Neural progenitor cell (in vitro differentiated cells): ENCODE measurements at regions not wholly inside any gene's neighbourhood (a gene's known extent, or its start where the extent isn't known, plus 50 kb on each side); places are given as distances from the start of the nearest gene placed in this dataset.
"Not testable (repeated sequence)": the region's sequence is repeated elsewhere in the genome, so short reads cannot be mapped to it uniquely, and the experiment has no call there.

Experiments
- DNase-seq: peaks from one replicate; pipeline ENCODE4 v3.0.0-alpha.2; 2016; ENCODE audit warnings: low spot score
- H2AFZ ChIP-seq: fragments of 200-600 bp; sonication (generic); replicated peaks from 2 replicates; pipeline ENCODE4 v1.6.1; 2016; ENCODE audit warnings: antibody characterized with exemption
- H3F3A ChIP-seq: fragments of 200-600 bp; sonication (generic); 2 replicates; pipeline ENCODE4 v1.6.1; 2016; ENCODE audit warnings: antibody characterized with exemption, low read depth
- H3K27ac ChIP-seq: fragments of 200-600 bp; sonication (generic); 2 replicates; pipeline ENCODE4 v1.5.1; 2016; ENCODE audit warnings: mild to moderate bottlenecking
- H3K27me3 ChIP-seq: fragments of 200-600 bp; sonication (generic); 2 replicates; pipeline ENCODE4 v1.6.1; 2016; ENCODE audit warnings: mild to moderate bottlenecking, moderate library complexity
- H3K36me3 ChIP-seq: fragments of 200-600 bp; sonication (generic); 2 replicates; pipeline ENCODE4 v1.5.1; 2016
- H3K4me1 ChIP-seq: fragments of 200-600 bp; sonication (generic); 2 replicates; pipeline ENCODE4 v1.6.1; 2016; ENCODE audit warnings: mixed run types
- H3K4me2 ChIP-seq: fragments of 200-600 bp; sonication (generic); 2 replicates; pipeline ENCODE4 v1.6.1; 2016
- H3K4me3 ChIP-seq: fragments of 200-600 bp; sonication (generic); 2 replicates; pipeline ENCODE4 v1.5.1; 2016
- H3K79me2 ChIP-seq: fragments of 200-600 bp; sonication (generic); 2 replicates; pipeline ENCODE4 v1.6.1; 2016; ENCODE audit warnings: low read depth
- H3K9ac ChIP-seq: fragments of 200-600 bp; sonication (generic); 2 replicates; pipeline ENCODE4 v1.6.1; 2016
- H3K9me3 ChIP-seq: fragments of 200-600 bp; sonication (generic); 2 replicates; pipeline ENCODE4 v1.5.1; 2016; ENCODE audit warnings: low read depth
- H4K20me1 ChIP-seq: fragments of 200-600 bp; sonication (generic); 2 replicates; pipeline ENCODE4 v1.6.1; 2016; ENCODE audit warnings: low read depth
- H3K27ac Mint-ChIP-seq: 3 replicates; pipeline ENCODE4 v1.8.0; 2021; ENCODE audit warnings: mixed read lengths
- H3K27me3 Mint-ChIP-seq: 2 replicates; pipeline ENCODE4 v1.8.0; 2022; ENCODE audit warnings: low read depth, mild to moderate bottlenecking, inconsistent platforms, moderate library complexity, mixed read lengths; ENCODE audit not compliant: insufficient read depth
- H3K36me3 Mint-ChIP-seq: 3 replicates; pipeline ENCODE4 v1.8.0; 2021; ENCODE audit warnings: mixed read lengths
- H3K4me1 Mint-ChIP-seq: 3 replicates; pipeline ENCODE4 v1.8.0; 2021; ENCODE audit warnings: mixed read lengths
- H3K4me3 Mint-ChIP-seq: 3 replicates; pipeline ENCODE4 v1.8.0; 2021; ENCODE audit warnings: mild to moderate bottlenecking, moderate library complexity, mixed read lengths
- H3K9me3 Mint-ChIP-seq: 3 replicates; pipeline ENCODE4 v1.8.0; 2020; ENCODE audit warnings: mixed read lengths
- EZH2 ChIP-seq: fragments of 200-600 bp; sonication (generic); IDR thresholded peaks from 2 replicates; pipeline ENCODE4 v1.6.1; 2017; ENCODE audit warnings: antibody characterized with exemption, mild to moderate bottlenecking, moderate library complexity
- EZH2phosphoT487 ChIP-seq: fragments of 200-600 bp; sonication (generic); IDR thresholded peaks from 2 replicates; pipeline ENCODE4 v1.6.1; 2017; ENCODE audit warnings: antibody characterized with exemption
- TF ChIP-seq, protein P1 (sequence below): fragments of 200-600 bp; sonication (generic); IDR thresholded peaks from 2 replicates; pipeline ENCODE4 v1.5.1; 2017; ENCODE audit warnings: antibody characterized with exemption, mild to moderate bottlenecking

DNA sequence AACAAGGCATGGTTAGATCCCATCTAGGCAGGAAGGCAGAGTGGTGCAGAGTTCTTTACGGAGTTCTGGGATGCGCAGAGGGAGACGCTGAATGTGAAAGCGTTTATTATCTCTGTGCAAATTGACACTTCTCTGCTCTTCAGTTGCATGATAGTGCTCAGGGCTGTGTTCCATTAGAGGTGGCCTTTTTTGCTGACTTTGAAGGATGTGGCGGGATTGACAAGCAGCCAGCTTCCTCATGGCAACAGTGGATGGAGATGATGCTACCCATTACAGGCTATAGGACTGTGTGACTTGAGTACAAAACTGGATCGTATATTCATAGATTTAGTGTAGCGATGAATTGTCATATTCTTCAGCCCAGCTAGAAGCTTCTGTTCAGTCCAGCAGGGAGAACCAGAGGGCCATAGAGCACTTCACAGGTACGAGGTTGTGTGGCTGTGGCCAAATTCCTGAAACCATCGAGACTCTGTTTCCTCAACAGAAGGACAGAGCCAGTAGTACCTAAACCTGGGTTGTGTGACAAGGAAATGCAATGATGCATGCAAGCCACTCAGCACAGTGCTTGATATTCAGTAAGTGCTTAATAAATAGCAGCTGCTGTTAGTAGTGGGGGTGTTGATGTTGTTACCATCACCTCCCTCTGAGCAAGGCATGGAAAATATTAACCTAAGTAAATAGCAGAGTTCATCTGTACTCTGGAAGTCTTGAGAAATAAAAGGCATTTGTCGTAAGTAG, 430.0 kb upstream of the KAZN start:
- H3K27ac Mint-ChIP-seq, result no peak overlapping the region
- no peak overlapping the region for H3K4me2 ChIP-seq

DNA sequence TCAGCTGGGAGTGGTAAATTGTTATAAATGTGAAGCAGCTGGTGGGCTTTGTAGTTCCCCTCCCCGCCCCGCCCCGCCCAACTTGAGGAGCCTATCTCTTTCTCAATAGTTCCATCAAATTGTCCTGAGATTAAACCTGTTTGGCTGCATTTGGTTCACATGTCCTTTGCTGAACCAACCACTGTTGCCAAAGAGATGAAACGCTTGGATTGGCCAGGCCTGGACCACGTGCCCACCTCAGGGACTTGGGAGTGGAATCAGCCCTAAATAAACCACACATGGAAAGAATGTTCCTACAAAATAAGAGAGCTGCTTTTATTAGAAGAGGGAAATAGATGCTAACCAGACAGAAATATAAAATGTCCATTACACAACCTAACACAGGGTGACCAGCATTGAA, 424.9 kb upstream of the KAZN start:
- H3F3A ChIP-seq, result no peaks in the 10 kb centered on the region
- H3K4me3 ChIP-seq, result no peak overlapping the region
- H3K9ac ChIP-seq, result no peak overlapping the region
- no peak overlapping the region for H2AFZ ChIP-seq
- no peak overlapping the region for H3K27ac Mint-ChIP-seq
- H3K4me2 ChIP-seq, result no peak overlapping the region
- H3K27me3 Mint-ChIP-seq, result peaks cover 7% of the 10 kb centered on the region
- no peaks in the 10 kb centered on the region for H3K36me3 Mint-ChIP-seq
- DNase-seq, result no peak
- no peaks in the 10 kb centered on the region for H3K9me3 ChIP-seq
- no peak overlapping the region for H3K27ac ChIP-seq
- H4K20me1 ChIP-seq, result no peaks in the 10 kb centered on the region
- TF ChIP-seq EZH2phosphoT487, result no peak
- no peak for TF ChIP-seq EZH2
- TF ChIP-seq, protein P1, sequence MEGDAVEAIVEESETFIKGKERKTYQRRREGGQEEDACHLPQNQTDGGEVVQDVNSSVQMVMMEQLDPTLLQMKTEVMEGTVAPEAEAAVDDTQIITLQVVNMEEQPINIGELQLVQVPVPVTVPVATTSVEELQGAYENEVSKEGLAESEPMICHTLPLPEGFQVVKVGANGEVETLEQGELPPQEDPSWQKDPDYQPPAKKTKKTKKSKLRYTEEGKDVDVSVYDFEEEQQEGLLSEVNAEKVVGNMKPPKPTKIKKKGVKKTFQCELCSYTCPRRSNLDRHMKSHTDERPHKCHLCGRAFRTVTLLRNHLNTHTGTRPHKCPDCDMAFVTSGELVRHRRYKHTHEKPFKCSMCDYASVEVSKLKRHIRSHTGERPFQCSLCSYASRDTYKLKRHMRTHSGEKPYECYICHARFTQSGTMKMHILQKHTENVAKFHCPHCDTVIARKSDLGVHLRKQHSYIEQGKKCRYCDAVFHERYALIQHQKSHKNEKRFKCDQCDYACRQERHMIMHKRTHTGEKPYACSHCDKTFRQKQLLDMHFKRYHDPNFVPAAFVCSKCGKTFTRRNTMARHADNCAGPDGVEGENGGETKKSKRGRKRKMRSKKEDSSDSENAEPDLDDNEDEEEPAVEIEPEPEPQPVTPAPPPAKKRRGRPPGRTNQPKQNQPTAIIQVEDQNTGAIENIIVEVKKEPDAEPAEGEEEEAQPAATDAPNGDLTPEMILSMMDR, result no peak
- peaks cover 4% of the 10 kb centered on the region for H3K4me1 Mint-ChIP-seq
- H3K4me3 Mint-ChIP-seq, result no peak overlapping the region
- H3K79me2 ChIP-seq, result no peaks in the 10 kb centered on the region
- H3K36me3 ChIP-seq, result no peaks in the 10 kb centered on the region
- no peaks in the 10 kb centered on the region for H3K27me3 ChIP-seq
- H3K9me3 Mint-ChIP-seq, result peaks cover 26% of the 10 kb centered on the region
- peaks cover 10% of the 10 kb centered on the region for H3K4me1 ChIP-seq

More for the DNA sequence above, 430.0 kb upstream of the KAZN start:
- Mint-ChIP-seq H3K27me3 (peaks cover 7% of the 10 kb centered on the region), H3K36me3 (no peaks in the 10 kb centered on the region), H3K4me3 (no peak overlapping the region), H3K9me3 (peaks cover 13% of the 10 kb centered on the region), H3K4me1 (peaks cover 3% of the 10 kb centered on the region)
- no peaks in the 10 kb centered on the region for H3K27me3 ChIP-seq
- H3K4me3 ChIP-seq, result no peak overlapping the region
- H3K9ac ChIP-seq, result no peak overlapping the region
- no peaks in the 10 kb centered on the region for H3K4me1 ChIP-seq
- no peaks in the 10 kb centered on the region for H3K36me3 ChIP-seq
- no peaks in the 10 kb centered on the region for H3F3A ChIP-seq
- H3K27ac ChIP-seq, result no peak overlapping the region
- H2AFZ ChIP-seq, result no peak overlapping the region
- DNase-seq, result no peak
- TF ChIP-seq, protein P1, result no peak
- TF ChIP-seq EZH2phosphoT487, result no peak
- TF ChIP-seq EZH2, result no peak
- no peaks in the 10 kb centered on the region for H3K79me2 ChIP-seq
- H3K9me3 ChIP-seq, result no peaks in the 10 kb centered on the region
- H4K20me1 ChIP-seq, result no peaks in the 10 kb centered on the region

DNA sequence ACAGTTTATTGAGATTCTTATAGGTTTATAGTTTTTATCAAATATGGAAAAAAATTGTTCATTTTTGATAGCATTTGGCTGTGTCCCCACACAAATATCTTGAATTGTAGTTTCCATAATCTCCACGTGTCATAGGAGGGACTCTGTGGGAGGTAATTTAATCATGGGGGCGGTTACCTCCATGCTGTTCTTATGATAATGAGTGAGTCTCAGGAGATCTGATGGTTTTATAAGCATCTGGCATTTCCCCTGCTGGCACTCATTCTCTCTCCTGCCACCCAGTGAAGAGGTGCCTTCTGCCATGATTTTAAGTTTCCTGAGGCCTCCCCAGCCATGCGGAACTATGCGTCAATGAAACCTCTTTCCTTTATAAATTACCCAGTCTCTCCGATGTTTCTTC, 420.6 kb upstream of the KAZN start:
- Mint-ChIP-seq H3K4me1 (peaks cover 25% of the 10 kb centered on the region), H3K27me3 (peaks cover 13% of the 10 kb centered on the region), H3K9me3 (peaks cover 18% of the 10 kb centered on the region)
- H2AFZ ChIP-seq, H3K4me3 ChIP-seq, H4K20me1 ChIP-seq, H3K27ac ChIP-seq, H3K4me3 Mint-ChIP-seq, H3K79me2 ChIP-seq, DNase-seq, H3K27ac Mint-ChIP-seq, H3K9ac ChIP-seq, H3K9me3 ChIP-seq, H3K36me3 ChIP-seq, H3K36me3 Mint-ChIP-seq, H3K4me2 ChIP-seq, H3K27me3 ChIP-seq: not testable (repeated sequence)
- Histone ChIP-seq H3F3A (peaks cover 11% of the 10 kb centered on the region), H3K4me1 (peaks cover 37% of the 10 kb centered on the region)

DNA sequence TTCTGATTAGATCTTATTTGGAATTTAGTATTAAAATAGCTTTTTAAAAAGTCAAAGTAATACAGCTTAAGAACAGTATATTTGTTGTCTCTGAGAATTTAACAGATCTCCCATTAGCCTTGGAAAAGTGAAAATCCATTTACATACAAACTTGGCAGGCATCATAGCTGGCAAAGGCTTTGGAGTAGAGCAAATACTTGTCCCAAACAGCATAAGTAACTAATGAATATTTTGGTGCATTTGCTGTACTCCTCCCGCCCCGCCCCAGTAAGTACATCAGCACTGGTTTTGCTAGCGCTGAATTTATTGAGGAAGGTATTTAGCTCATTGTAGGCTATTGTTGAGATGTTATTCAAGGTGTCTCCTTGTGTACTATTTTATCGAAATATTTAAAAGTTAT, 417.7 kb upstream of the KAZN start:
- Histone ChIP-seq H3K4me3 (no peak overlapping the region), H2AFZ (no peak overlapping the region), H3F3A (peaks cover 11% of the 10 kb centered on the region), H3K27me3 (no peaks in the 10 kb centered on the region), H3K9me3 (no peaks in the 10 kb centered on the region), H3K27ac (no peak overlapping the region), H3K36me3 (no peaks in the 10 kb centered on the region), H4K20me1 (no peaks in the 10 kb centered on the region), H3K4me1 (peaks cover 54% of the 10 kb centered on the region), H3K79me2 (no peaks in the 10 kb centered on the region), H3K9ac (no peak overlapping the region), H3K4me2 (peak overlapping the region; percentile 75)
- Mint-ChIP-seq H3K36me3 (no peaks in the 10 kb centered on the region), H3K9me3 (peaks cover 7% of the 10 kb centered on the region), H3K27me3 (peaks cover 11% of the 10 kb centered on the region), H3K4me3 (no peak overlapping the region), H3K4me1 (peaks cover 41% of the 10 kb centered on the region), H3K27ac (no peak overlapping the region)
- TF ChIP-seq EZH2, result no peak
- TF ChIP-seq, protein P1, result no peak
- TF ChIP-seq EZH2phosphoT487, result no peak
- no peak for DNase-seq
